OCI-LY7 (cell line): ENCODE measurements at regions not wholly inside any gene's neighbourhood (a gene's known extent, or its start where the extent isn't known, plus 50 kb on each side); places are given as distances from the start of the nearest gene placed in this dataset.

ENCODE experiments used
- CTCF ChIP-seq: fragments of 200-600 bp; sonication (generic); conservative IDR thresholded peaks from 2 replicates; pipeline ENCODE4 v1.5.1; 2014; ENCODE audit warnings: mild to moderate bottlenecking, antibody characterized with exemption, low read length, moderate library complexity, mixed read lengths
- EZH2phosphoT487 ChIP-seq: fragments of 200-600 bp; sonication (generic); IDR thresholded peaks from 2 replicates; pipeline ENCODE4 v1.6.1; 2018; ENCODE audit warnings: low read depth, borderline replicate concordance, mild to moderate bottlenecking, mixed run types, antibody characterized with exemption, low read length, moderate library complexity, mixed read lengths

GRCh38 chr17:33526717-33527116 lies 233.6 kb upstream of the ASIC2 start:
- TF ChIP-seq CTCF: no peak
- no peak for TF ChIP-seq EZH2phosphoT487
